T-helper 1 cell (primary cell): ENCODE measurements at regions not wholly inside any gene's neighbourhood (a gene's known extent, or its start where the extent isn't known, plus 50 kb on each side); places are given as distances from the start of the nearest gene placed in this dataset.
"Not testable (repeated sequence)": the region's sequence is repeated elsewhere in the genome, so short reads cannot be mapped to it uniquely, and the experiment has no call there.

Experiments
- DNase-seq, 5 donors: peaks; one replicate each; pipeline ENCODE4 v3.0.0-alpha.2; 2012 to 2020

DNA sequence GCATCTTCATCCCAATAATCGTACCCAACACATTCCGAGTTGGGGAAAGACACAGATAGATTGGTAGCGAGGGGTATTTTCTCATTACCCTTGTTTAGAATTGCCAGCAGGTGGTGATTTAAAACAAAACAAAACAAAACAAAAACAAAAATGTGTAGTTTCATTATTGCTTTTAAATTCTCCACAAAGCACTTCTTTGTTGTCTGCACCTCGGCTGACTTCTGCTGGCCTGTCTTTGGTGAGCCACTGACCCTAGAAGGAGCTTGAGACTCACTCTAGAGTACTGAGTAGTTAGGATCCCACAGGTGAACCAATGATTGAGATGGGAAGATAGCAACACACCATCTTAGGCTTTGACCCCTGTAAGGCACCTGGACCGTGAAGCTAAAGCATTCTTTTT lies 105.4 kb upstream of the BET1 start:
- no peak for DNase-seq

- no peak for DNase-seq
Observed at GRCh38 chr7:94111009-94111408, 106.9 kb upstream of the BET1 start.

DNA sequence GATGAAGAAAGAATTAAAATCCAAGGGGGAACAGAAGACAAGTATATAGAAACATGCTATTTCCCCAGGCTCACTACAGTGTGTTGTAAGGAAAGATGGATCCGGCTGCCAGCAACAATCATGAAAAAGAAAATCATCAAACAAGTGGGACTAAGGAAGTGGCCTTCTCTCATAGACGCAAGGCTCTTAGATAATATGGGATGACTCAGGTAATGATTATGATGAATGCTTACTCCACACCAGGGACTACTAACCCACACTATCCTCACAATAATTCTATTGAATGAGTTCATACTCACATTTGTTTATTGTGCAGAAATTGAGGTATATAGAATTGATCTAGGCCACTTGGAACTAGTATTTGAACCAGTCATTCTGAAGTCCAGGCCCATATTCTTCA lies 111.2 kb upstream of the BET1 start:
- no peak for DNase-seq

DNA sequence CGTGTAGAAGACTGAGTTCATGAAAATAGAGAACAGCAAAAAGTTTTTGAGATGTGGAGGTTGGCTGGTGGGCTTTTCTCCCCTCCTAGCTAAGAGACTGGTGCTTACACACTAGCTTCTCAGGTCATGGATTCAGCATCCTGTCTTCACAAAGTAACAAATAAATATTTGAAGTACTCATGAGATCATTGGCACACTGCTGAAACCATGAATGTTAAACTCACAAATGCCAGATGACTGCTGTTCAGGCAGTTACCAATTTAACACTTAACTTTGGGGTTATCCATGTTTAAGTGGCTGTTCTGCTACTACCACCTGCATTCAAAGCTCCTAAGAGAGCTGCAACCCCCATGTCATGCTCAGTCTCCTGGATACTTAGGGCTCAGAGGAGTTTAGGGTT lies 119.0 kb upstream of the BET1 start:
- DNase-seq = no peak

DNA sequence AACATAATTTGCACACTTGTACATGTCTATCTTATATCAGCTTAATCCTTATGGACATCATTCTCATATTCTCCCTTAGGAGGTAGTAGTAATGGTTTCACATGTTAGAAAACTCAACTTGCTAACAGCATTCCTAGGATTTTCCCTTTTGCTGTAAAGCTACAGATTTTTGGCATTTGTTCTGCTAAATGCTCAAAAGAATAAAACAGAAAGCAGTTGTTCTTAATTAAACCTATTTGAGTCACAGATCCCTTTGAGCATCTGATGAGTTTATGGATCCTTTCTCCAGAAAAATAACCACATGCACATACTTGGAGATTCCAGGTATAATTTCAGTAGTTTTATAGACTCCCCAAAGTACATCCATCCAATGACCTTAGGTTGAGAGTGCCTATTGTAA lies 122.9 kb upstream of the BET1 start:
- no peak for DNase-seq

- no peak for DNase-seq
Observed at GRCh38 chr7:94128072-94128471, 123.9 kb upstream of the BET1 start.

DNA sequence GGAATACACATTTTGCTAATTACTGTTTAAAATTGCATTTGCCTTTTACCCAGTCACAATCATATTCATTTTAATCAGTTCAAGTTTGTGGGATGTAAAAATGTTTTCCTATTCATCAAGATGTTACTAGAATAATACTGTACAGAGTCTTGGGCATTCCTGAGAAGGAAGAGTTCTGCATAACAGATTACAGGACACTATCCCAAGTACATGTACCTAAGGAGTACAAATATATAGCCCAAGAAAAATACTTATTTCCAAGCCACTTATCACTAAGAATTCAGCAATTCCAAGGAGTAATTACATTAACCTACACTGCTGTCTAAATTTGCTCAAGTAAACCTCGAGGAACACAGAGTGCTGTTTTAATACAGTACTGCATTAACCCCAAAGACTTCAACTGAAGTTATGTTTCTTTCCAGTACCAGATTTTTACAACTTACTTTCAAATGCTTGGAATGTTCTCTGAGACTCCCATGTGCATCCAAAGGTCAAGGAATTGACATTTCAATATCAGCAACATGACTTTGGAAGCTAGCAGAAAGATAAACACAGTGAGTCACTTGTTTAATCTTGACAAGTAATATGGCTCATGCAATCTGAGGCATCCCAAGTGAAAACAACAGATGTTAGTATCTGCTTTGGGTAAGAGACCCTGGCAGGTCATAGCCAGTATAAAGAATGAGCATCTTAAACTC lies 125.4 kb upstream of the BET1 start:
- DNase-seq = no peak

DNA sequence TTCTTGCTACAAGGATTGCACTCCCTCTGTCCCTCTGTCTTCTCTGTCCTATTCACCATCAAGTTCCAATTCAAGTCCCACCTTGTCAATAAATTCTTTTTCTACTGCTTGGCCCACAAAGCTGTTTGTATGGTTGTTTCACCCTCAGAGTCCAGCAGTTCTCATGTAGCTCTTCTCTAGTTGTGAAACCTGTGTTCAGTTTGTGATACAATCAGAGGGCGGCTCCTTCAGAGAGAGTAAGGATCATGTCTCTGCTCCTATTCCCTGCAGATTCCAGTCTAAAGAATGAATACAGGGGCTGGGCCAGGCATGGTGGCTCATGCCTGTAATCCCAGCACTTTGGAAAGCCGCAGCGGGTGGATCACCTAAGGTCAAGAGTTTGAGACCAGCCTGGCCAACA lies 126.6 kb upstream of the BET1 start:
- DNase-seq = no peak

DNA sequence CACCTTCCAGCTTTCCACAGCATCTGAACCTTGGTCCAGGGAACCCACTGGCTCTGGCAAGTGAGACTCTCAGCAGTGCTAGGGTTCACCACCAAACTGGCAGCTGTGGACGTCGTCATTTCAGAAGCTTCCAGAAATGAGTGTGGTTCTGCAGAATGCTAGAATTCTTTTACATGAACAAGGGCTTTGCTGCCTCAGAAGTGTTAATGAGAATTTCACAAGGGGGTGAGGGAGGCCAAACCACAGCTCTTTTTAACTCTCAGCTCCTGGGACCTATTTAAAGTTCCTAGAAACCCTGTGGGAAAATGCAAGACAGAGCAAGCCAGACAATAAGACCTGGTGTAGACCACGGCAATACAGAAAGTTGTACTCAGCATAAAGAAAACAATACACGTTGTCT lies 129.3 kb upstream of the BET1 start:
- no peak for DNase-seq

GRCh38 chr7:94135180-94135579 lies 131.0 kb upstream of the BET1 start:
- no peak for DNase-seq

DNA sequence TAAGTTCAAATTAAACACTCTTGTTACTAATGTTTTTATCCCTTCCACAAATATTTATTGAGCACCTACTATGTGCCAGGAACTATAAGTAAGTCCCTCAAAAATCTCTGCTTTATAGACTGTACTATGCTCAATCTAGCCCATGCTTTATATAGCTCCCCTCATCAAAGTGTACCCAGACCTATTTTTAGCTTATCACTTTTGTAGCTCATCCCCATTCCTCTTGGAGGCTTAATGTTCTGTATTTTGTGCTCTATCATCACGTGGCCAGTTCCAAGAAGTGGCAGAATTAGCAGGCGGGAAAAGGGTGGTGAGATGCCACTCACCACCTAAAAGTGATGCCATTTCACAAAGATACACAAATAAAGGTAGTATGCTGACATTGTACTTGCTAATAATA lies 138.1 kb upstream of the BET1 start:
- DNase-seq = no peak

DNA sequence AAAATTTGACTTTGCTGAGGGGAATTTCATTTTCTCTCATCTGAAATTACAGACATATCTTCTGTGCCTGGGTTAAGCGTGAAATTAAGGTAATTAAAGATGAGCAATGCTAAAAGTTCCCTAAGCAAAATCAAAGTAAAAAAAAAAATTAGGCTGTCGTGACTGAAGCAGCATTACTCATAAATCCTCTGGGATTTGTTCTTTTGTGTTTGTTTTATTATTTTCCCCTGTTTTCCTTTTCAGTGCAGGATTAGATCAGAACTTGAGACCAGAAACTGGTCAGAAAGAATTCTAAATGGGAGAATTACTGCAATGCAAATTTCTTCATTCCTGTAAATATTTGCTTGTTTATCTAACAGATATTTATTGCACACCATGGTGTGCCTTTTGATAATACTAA lies 141.4 kb upstream of the BET1 start:
- no peak for DNase-seq

- no peak for DNase-seq
Observed at GRCh38 chr7:94146408-94146807, 142.3 kb upstream of the BET1 start.

DNA sequence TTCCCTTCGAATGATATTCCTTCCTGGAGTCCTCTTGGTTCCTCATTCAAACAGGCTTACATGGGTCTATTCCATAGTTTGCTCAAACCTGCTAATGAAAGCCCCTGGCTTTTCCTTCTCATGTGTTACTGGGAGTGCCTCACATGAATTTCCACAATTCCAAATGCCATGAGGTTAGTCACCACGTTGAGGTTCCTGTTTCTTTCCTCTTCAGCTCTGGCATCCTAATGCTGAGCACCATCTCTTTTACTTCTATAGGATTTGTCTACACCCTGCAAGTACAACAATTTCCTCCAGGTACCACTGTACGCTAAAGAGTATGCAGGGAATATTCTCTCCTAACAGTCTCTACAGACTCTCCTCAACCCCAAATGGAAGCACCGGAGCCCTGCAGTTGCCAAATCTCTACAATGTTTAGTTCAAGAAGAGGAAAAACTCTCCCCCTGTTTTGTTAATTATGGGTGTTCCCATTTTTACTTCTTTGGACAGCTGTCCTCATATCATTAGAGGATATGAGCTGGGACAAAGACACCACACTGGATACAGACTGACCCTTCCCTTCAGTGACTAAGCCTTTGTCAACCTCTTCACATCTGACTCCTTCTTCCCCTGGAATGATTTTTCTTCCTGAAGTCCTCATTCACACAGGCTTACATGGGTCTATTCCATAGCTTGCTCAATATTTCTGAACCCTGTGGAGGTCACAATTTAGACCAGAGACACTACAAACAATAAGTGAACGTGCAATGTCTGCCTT lies 145.8 kb upstream of the BET1 start:
- no peak for DNase-seq

DNA sequence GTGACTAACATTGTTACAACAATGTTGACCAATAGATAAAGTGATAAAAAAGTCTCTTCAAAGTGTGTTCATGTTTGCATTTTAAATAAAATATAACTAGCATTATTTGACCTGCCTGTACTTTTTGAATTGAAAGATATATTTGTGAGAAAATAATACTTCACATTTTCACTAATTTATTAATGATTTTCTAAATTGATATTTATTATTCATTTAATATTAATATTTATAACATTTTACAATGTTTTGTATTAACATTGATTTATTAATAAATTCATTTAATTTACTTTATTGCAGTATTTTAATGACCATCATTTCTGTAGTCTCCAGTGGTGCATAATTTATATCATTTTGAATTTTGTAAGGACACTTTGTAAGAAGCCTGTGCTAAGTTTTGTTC lies 150.0 kb upstream of the BET1 start:
- no peak for DNase-seq

DNA sequence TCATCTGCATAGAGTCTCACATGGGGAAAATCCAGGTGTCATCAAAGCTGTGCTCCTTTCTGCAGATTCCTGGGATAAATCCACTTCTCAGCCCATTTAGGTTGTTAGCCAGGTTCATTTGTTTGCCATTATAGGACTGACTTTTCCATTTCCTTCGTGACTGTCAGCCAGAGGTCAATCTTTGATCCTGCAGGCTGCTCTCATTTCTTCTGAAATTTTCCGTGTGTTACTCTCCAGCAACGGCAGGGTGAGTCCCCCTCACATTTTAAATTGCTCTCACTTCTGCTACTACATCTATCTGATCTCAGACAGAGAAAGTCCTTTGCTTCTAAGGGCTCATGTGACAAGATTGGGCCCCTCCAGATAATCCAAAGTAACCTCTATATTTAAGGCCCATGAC lies 150.7 kb upstream of the BET1 start:
- no peak for DNase-seq

GRCh38 chr7:94157659-94158306 lies 153.6 kb upstream of the BET1 start:
- not testable (repeated sequence) for DNase-seq

- no peak for DNase-seq
Observed at GRCh38 chr7:94160719-94161435, 156.7 kb upstream of the BET1 start.

- DNase-seq = no peak
Observed at GRCh38 chr7:94161476-94161875, 157.3 kb upstream of the BET1 start.

DNA sequence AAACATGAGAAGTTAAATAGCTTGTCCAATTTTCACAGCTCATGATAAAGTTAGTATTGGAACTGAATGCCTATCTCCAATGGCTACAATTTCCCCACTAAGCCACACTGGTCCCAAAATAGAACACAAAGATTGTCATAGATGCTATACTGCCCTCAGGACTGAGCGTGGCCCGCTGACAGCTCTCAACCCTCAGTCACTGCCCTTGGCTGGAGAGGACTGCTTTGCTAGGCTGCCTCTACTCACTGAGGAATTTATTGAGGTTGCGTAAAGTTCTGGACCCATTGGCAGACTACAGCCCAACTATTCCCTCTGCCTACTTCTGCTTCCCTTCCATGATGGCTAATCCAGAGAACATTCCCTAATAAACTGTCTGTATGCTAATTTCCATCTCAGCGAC lies 165.5 kb upstream of the BET1 start:
- DNase-seq = no peak

GRCh38 chr7:94170836-94171235 lies 166.7 kb upstream of the BET1 start:
- DNase-seq = no peak

DNA sequence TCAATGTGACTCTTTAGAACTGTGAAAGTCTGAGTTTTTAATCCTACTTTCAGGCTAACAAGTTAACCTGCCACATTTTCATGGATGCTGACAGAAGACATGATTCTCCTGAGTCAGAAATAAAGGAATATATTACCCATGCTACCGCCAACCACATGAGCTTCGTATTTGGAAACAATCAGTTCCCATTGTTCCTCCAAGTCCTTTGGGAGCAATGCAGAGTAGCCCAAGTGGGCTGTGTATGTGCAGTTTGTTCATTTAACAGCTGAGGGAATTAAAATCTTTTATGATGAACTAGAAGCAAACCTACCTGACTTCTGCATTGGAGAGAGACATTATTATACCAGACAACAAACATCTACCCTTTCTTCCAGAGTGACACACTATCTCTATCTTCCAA lies 169.3 kb upstream of the BET1 start:
- no peak for DNase-seq

DNA sequence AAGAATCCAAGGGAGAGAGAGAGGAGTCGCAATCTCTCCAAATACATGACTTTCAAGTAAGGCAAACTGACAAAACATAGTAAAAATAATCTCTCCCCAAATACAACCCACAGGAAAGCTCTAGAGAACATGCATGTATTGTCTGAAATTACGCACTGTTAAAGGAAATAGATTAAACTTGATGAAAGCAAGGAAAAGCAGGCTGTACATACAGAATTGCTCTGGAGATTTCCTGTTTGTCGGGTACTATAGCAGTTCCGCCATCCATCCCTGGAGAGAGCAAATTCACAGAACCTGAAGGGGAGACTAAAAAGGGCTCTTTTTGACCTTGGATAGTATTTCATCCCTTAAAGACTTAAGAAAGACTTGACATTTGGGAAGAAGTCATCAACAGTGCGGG lies 170.2 kb upstream of the BET1 start:
- DNase-seq = no peak

- DNase-seq = no peak
Observed at GRCh38 chr7:94174956-94175355, 170.8 kb upstream of the BET1 start.
